HG03280 (cell line): ENCODE measurements at regions not wholly inside any gene's neighbourhood (a gene's known extent, or its start where the extent isn't known, plus 50 kb on each side); places are given as distances from the start of the nearest gene placed in this dataset.

Source experiments
- ATAC-seq: cut with Tn5 transposase; IDR thresholded peaks from one replicate; pipeline ENCODE4 v1.9.1; 2021; ENCODE audit warnings: mild to moderate bottlenecking, moderate library complexity; ENCODE audit not compliant: unreplicated experiment

- ATAC-seq: no peak
These were observed 1295.8 kb downstream of the BRD1 start for GRCh38 chr22:48531761-48532435.

- no peak for ATAC-seq
These were observed 1296.6 kb downstream of the BRD1 start for GRCh38 chr22:48531108-48531507.

- ATAC-seq: no peak
These were observed 1297.0 kb downstream of the BRD1 start for GRCh38 chr22:48530666-48531065.

GRCh38 chr22:48528221-48528915 is 1299.3 kb downstream of the BRD1 start:
- no peak for ATAC-seq

- ATAC-seq: no peak
These were observed 1303.9 kb downstream of the BRD1 start for GRCh38 chr22:48523761-48524160.

GRCh38 chr22:48523091-48523490 is 1304.6 kb downstream of the BRD1 start:
- ATAC-seq: no peak

- no peak for ATAC-seq
These were observed 1305.4 kb downstream of the BRD1 start for GRCh38 chr22:48522271-48522670.

- ATAC-seq: no peak
These were observed 1306.6 kb downstream of the BRD1 start for GRCh38 chr22:48520884-48521588.

- no peak for ATAC-seq
These were observed 1307.5 kb downstream of the BRD1 start for GRCh38 chr22:48520207-48520606.

- no peak for ATAC-seq
These were observed 1310.3 kb downstream of the BRD1 start for GRCh38 chr22:48517039-48518030.

GRCh38 chr22:48516571-48516970 is 1311.1 kb downstream of the BRD1 start:
- ATAC-seq: no peak

- ATAC-seq: no peak
These were observed 1312.0 kb downstream of the BRD1 start for GRCh38 chr22:48515571-48516200.

GRCh38 chr22:48513929-48514328 is 1313.7 kb downstream of the BRD1 start:
- ATAC-seq: no peak

- ATAC-seq: no peak
These were observed 1314.2 kb downstream of the BRD1 start for GRCh38 chr22:48513446-48513845.

GRCh38 chr22:48511781-48512327 is 1315.8 kb downstream of the BRD1 start:
- ATAC-seq: no peak

- no peak for ATAC-seq
These were observed 1316.5 kb downstream of the BRD1 start for GRCh38 chr22:48511211-48511610.

- ATAC-seq: no peak
These were observed 1317.1 kb downstream of the BRD1 start for GRCh38 chr22:48510599-48510998.

GRCh38 chr22:48507595-48508350 is 1319.9 kb downstream of the BRD1 start:
- no peak for ATAC-seq

- ATAC-seq: no peak
These were observed 1320.5 kb downstream of the BRD1 start for GRCh38 chr22:48507171-48507570.
